Tibial nerve (tissue), 4 donors: ENCODE measurements at regions not wholly inside any gene's neighbourhood (a gene's known extent, or its start where the extent isn't known, plus 50 kb on each side); places are given as distances from the start of the nearest gene placed in this dataset.
A peak's percentile ranks its signal among the peaks of the same experiment; 100 is the strongest.

Experiments used
- DNase-seq, 2 donors: peaks; one replicate each; pipeline ENCODE4 v3.0.0-alpha.2; 2019; ENCODE audit warnings: low spot score in 2 of 2
- H3K27ac ChIP-seq, 4 donors: fragments of 200-600 bp; sonication (generic) in 3 of 4; one replicate each; pipeline ENCODE4 v1.5.1; 2017 to 2019; ENCODE audit warnings: mild to moderate bottlenecking in 1 of 4
- H3K27me3 ChIP-seq, 2 donors: fragments of 200-600 bp; sonication (generic) in 1 of 2; one replicate each; pipeline versions ENCODE4 v1.5.1 to v1.6.0; 2017 to 2019
- H3K36me3 ChIP-seq, 3 donors: fragments of 200-600 bp; sonication (generic); one replicate each; pipeline ENCODE4 v1.5.1; 2018 to 2019
- H3K4me1 ChIP-seq, 4 donors: fragments of 200-600 bp; sonication (generic) in 3 of 4; one replicate each; pipeline ENCODE4 v1.5.1; 2017 to 2019
- H3K4me3 ChIP-seq, 4 donors: fragments of 200-600 bp; sonication (generic) in 3 of 4; one replicate each; pipeline ENCODE4 v1.5.1; 2017 to 2019; ENCODE audit warnings: mild to moderate bottlenecking in 1 of 4, moderate library complexity in 1 of 4
- H3K9me3 ChIP-seq, 4 donors: fragments of 200-600 bp; sonication (generic) in 3 of 4; one replicate each; pipeline ENCODE4 v1.5.1; 2017 to 2019
- EP300 ChIP-seq, 2 donors: sonication (generic); formaldehyde crosslinking; IDR thresholded peaks; one replicate each; pipeline ENCODE4 v1.6.1; 2017; ENCODE audit warnings: antibody characterized with exemption in 2 of 2, mild to moderate bottlenecking in 1 of 2
- POLR2A ChIP-seq, 2 donors: fragments of 450-650 bp; IDR thresholded peaks; one replicate each; pipeline ENCODE4 v1.6.1; 2017; ENCODE audit warnings: antibody characterized with exemption in 2 of 2, mild to moderate bottlenecking in 2 of 2, moderate library complexity in 2 of 2
- WGBS, 2 donors: methylation state at CpG; one replicate each; pipeline ENCODE4 v1.1.5; 2018; 5-methylcytosine and 5-hydroxymethylcytosine counted together
- TF ChIP-seq, protein P1 (sequence below), 5 experiments: fragments of 200-600 bp in 3 of 5; fragments of 450-650 bp in 2 of 5; sonication (generic) in 3 of 5; IDR thresholded peaks; one replicate each; pipeline ENCODE4 v1.5.1; 2016 to 2019; ENCODE audit warnings: antibody characterized with exemption in 5 of 5, mild to moderate bottlenecking in 3 of 5, moderate library complexity in 2 of 5

DNA sequence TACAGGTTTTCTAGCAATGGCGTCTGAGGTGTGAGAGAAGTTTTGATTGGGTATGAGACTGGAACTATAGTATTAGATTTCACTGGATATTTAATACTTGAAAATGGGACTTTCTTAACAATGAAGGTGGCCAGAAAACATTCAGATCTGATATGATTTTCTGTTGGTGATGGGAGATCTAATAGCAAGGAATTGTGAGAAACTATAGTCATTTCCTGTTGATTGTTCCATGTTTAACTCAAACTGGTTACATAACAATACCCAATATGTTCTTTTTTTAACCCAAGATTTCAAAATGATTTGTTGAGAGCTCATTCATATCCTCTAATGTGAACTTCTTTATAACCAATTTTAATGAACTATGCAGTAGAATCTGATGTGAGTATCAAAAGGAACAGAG lies 793.2 kb upstream of the RGMB start:
- WGBS, 2 donors, result 92 to 100% methylated on average over 1 of the region's 1 CpG
- Histone ChIP-seq H3K9me3 (no peaks in the 10 kb centered on the region), H3K36me3 (no peaks in the 10 kb centered on the region), H3K4me1 (no peaks in the 10 kb centered on the region), H3K4me3 (no peak overlapping the region), H3K27ac (no peak overlapping the region), H3K27me3 (no peaks in the 10 kb centered on the region)
- DNase-seq, result no peak
- TF ChIP-seq, protein P1, sequence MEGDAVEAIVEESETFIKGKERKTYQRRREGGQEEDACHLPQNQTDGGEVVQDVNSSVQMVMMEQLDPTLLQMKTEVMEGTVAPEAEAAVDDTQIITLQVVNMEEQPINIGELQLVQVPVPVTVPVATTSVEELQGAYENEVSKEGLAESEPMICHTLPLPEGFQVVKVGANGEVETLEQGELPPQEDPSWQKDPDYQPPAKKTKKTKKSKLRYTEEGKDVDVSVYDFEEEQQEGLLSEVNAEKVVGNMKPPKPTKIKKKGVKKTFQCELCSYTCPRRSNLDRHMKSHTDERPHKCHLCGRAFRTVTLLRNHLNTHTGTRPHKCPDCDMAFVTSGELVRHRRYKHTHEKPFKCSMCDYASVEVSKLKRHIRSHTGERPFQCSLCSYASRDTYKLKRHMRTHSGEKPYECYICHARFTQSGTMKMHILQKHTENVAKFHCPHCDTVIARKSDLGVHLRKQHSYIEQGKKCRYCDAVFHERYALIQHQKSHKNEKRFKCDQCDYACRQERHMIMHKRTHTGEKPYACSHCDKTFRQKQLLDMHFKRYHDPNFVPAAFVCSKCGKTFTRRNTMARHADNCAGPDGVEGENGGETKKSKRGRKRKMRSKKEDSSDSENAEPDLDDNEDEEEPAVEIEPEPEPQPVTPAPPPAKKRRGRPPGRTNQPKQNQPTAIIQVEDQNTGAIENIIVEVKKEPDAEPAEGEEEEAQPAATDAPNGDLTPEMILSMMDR (IDR thresholded peaks at IDR 0.05), result no peak
- no peak for TF ChIP-seq POLR2A (IDR thresholded peaks at IDR 0.05)
- no peak for TF ChIP-seq EP300 (IDR thresholded peaks at IDR 0.05)

DNA sequence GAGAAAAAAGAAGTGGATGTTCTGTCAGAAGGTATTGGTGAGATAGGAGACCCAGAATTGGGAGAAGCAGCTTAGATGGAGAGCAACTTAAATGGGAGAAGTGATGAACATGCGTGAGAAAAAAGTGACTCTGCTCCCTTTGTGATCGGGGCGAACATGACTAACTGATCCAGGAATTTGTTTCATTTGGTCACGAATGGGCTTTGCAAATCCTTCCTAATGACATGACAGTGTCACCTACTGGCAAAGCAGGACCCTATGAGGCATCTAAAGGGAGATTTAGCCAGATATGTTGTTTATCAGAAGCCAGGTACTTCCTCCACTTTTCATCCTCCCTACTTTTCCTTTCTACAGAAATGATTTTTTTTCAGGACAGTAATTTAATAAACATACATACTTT lies 787.4 kb upstream of the RGMB start:
- H3K9me3 ChIP-seq, result no peaks in the 10 kb centered on the region
- H3K36me3 ChIP-seq, result no peaks in the 10 kb centered on the region
- no peak for DNase-seq
- no peaks in the 10 kb centered on the region for H3K4me1 ChIP-seq
- H3K27ac ChIP-seq, result no peak overlapping the region
- no peaks in the 10 kb centered on the region for H3K27me3 ChIP-seq
- 59 to 70% methylated on average over 4 of the region's 4 CpGs for WGBS, 2 donors
- no peak for TF ChIP-seq POLR2A (IDR thresholded peaks at IDR 0.05)
- TF ChIP-seq EP300 (IDR thresholded peaks at IDR 0.05), result no peak
- TF ChIP-seq, protein P1 (IDR thresholded peaks at IDR 0.05), result no peak
- H3K4me3 ChIP-seq, result no peak overlapping the region

DNA sequence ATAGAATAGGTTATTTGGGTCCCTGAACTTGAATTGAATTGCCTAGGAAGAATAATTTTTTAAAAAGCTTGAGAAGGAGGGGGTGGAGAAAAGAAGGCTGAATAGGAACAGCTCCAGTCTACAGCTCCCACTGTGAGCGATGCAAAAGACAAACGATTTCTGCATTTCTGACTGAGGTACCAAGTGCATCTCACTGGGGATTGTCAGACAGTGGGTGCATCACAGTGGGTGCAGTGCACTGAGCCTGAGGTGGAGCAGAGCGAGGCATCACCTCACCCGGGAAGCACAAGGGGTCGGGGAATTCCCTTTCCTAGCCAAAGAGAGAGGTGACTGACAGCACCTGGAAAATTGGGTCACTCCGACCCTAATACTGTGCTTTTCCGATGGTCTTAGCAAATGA lies 782.2 kb upstream of the RGMB start:
- Histone ChIP-seq H3K9me3 (no peaks in the 10 kb centered on the region), H3K27me3 (no peaks in the 10 kb centered on the region), H3K36me3 (no peaks in the 10 kb centered on the region), H3K4me3 (no peak overlapping the region), H3K27ac (no peak overlapping the region), H3K4me1 (no peaks in the 10 kb centered on the region)
- no peak for DNase-seq
- TF ChIP-seq POLR2A (IDR thresholded peaks at IDR 0.05) (no peak), EP300 (IDR thresholded peaks at IDR 0.05) (no peak)
- TF ChIP-seq, protein P1 (IDR thresholded peaks at IDR 0.05), result no peak
- WGBS, 2 donors, result 93 to 94% methylated on average over 7 of the region's 7 CpGs

DNA sequence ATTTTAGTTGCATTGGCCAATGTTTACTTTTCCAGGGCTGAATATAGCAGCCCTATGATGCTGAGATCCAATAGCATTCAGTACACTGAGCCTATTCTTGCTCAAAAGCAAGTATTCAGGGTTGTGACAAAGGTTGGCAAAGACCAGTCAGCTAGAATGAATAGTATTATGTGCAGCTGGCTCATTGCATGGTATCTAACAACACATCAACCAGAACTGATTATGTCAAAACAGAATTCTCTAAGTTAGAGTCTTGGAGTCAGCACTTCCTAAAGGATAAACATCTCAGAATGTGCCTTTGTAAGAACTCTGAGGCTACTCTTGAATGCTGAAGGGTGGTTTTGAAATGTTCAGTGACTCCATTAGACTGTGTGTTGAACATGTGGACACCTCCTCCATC lies 774.5 kb upstream of the RGMB start:
- H3K27ac ChIP-seq, result peak overlapping the region in 3 of 4 donors; percentile 14 to 81 (median 70)
- TF ChIP-seq POLR2A (IDR thresholded peaks at IDR 0.05) (no peak), EP300 (IDR thresholded peaks at IDR 0.05) (peak; percentile 53 to 86)
- TF ChIP-seq, protein P1 (IDR thresholded peaks at IDR 0.05), result no peak
- H3K4me3 ChIP-seq, result no peak overlapping the region
- H3K9me3 ChIP-seq, result peaks cover 0 to 7% (median 0%) of the 10 kb centered on the region in 4 donors
- H3K27me3 ChIP-seq, result no peaks in the 10 kb centered on the region
- DNase-seq, result no peak
- H3K36me3 ChIP-seq, result no peaks in the 10 kb centered on the region
- no peaks in the 10 kb centered on the region for H3K4me1 ChIP-seq

DNA sequence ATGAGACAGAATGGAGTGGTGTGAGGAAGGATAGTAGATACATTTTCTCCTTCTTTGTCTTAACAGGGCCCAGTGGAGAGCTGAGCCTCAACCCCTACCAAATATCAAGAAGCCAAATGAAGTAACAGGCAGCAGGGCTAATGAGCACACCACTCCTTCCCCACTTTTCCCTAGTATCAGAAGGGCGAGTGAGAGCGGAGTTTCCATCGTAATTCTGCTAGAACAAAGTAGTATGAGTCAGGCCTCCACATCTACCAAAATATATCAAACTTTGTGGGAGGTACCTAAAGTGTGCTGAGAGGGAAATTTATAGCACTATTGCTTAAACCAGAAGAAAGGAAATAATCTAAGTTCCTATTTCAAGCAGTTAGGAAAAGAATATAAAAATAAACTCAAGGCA lies 769.0 kb upstream of the RGMB start:
- no peaks in the 10 kb centered on the region for H3K27me3 ChIP-seq
- H3K4me1 ChIP-seq, result no peaks in the 10 kb centered on the region
- no peak overlapping the region for H3K27ac ChIP-seq
- H3K36me3 ChIP-seq, result no peaks in the 10 kb centered on the region
- H3K4me3 ChIP-seq, result no peak overlapping the region
- TF ChIP-seq POLR2A (IDR thresholded peaks at IDR 0.05) (no peak), EP300 (IDR thresholded peaks at IDR 0.05) (no peak)
- TF ChIP-seq, protein P1 (IDR thresholded peaks at IDR 0.05), result no peak
- 83 to 86% methylated on average over 3 of the region's 3 CpGs for WGBS, 2 donors
- no peak for DNase-seq
- H3K9me3 ChIP-seq, result peaks cover 0 to 6% (median 0%) of the 10 kb centered on the region in 4 donors
